HUES64 (cell line): ENCODE measurements at regions not wholly inside any gene's neighbourhood (a gene's known extent, or its start where the extent isn't known, plus 50 kb on each side); places are given as distances from the start of the nearest gene placed in this dataset.

Source experiments
- H3K27ac ChIP-seq: 2 replicates; pipeline ENCODE4 v1.7.0; 2013; ENCODE audit warnings: low read depth, low read length, inconsistent platforms
- H3K27me3 ChIP-seq: 2 replicates; pipeline ENCODE4 v1.6.1; 2013; ENCODE audit warnings: mild to moderate bottlenecking, low read length; ENCODE audit not compliant: insufficient read depth
- H3K36me3 ChIP-seq: 2 replicates; pipeline ENCODE4 v1.6.1; 2013; ENCODE audit warnings: mild to moderate bottlenecking, low read length; ENCODE audit not compliant: insufficient read depth
- H3K4me1 ChIP-seq: 2 replicates; pipeline ENCODE4 v1.6.1; 2013; ENCODE audit warnings: mild to moderate bottlenecking, low read length, moderate library complexity; ENCODE audit not compliant: insufficient read depth
- H3K4me3 ChIP-seq: 2 replicates; pipeline ENCODE4 v1.5.1; 2013; ENCODE audit warnings: mild to moderate bottlenecking, low read length, moderate library complexity
- H3K9ac ChIP-seq: 2 replicates; pipeline ENCODE4 v1.6.1; 2013; ENCODE audit warnings: mild to moderate bottlenecking, low read depth, low read length
- H3K9me3 ChIP-seq: 2 replicates; pipeline ENCODE4 v1.6.1; 2013; ENCODE audit warnings: low read depth, low read length; ENCODE audit not compliant: insufficient read depth
- WGBS: fragments of 150-250, 120-280 bp; methylation state at CpG from one replicate; pipeline ENCODE4 v1.1.7; 2013; ENCODE audit warnings: missing lambda C conversion rate; 5-methylcytosine and 5-hydroxymethylcytosine counted together

DNA sequence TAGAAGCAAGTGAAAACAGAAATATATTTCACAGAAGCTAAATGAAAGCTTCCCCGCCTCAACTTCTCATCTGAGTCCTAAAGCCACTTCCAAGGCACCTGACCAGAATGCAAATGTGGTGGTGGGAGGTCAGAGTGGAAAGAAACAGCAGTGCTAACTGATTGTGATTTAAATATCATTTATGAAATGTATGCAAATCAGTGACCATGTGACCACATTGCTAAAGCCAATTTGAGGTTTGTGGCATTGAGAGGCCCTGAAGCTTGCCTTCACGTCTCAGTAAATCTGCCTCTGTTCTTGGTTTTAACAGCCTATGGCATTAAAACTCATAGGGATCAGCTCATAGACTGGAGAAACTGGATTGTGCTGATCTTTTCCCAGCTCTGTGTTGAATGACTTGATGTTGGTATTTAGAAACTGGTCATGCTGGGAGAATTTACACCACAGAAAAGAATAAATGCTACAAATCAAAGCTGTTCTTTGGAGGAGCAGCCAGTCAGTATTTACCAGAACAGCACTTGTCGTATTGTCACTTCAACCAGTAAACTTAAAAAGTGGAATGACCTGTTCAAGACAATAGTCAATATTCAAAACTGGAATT is 481.4 kb upstream of the ALCAM start:
- H3K4me1 ChIP-seq, result peaks cover 8% of the 10 kb centered on the region; the same call in 1 of the 2 replicates
- H3K9me3 ChIP-seq, result no peaks in the 10 kb centered on the region
- H3K27me3 ChIP-seq, result no peaks in the 10 kb centered on the region
- H3K27ac ChIP-seq, result no peak overlapping the region
- WGBS, result 91% methylated on average over 3 of the region's 3 CpGs
- no peak overlapping the region for H3K9ac ChIP-seq
- no peaks in the 10 kb centered on the region for H3K36me3 ChIP-seq
- H3K4me3 ChIP-seq, result no peak overlapping the region

DNA sequence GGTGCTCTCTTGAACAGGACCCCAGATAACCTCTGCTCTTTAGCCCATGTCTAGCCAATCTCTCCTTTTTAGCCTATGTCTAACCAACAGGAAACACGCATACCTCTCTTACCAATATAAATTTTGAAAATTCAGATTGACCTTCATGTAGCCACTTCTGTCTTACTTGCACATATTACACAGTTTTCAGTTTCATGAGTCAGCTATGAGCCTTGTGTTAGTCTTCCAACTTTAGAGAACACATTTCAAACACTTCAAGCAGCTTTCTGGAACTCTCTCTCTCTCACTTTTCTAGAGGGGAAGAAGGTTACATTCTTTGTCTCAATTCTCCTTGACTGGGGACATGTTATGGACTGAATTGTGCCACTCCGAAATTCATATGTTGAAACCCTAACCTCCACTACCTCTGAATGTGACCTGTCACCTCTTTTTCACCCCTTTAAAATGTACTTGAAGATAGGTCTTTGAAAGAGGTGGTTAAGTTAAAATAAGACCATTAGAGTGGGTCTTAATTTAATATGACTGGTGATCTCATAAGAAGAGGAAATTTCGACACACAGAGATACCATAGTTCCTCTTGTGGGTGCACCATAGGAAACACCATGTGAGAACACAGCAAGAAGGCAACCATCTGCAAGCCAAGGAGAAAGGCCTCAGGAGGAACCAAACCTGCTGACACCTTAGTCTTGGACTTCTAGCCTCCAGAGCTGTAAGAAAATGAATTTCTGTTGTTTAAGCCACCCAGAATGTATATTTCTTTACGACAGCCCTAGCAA is 480.3 kb upstream of the ALCAM start:
- no peaks in the 10 kb centered on the region for H3K9me3 ChIP-seq
- 96% methylated on average over 3 of the region's 4 CpGs for WGBS
- H3K27ac ChIP-seq, result no peak overlapping the region

DNA sequence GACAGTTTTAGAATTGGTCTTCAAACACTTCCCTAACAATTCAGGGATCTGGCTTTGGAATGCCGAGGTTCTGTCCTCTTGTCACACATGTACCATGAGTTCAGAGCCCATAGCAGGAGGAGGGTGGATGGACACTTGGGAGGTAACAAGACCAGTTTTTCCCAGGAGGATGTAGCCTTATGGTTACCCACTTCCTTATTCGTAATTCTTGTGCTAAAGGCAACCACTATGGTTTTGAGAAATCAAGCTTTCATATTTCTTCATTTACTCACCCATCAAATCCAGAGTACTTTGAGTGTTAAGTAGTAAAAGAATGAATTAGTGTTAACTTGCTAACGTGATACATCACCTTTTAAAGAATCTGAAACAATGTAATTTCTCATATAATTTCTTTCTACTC is 479.6 kb upstream of the ALCAM start:
- no peak overlapping the region for H3K4me3 ChIP-seq
- no peaks in the 10 kb centered on the region for H3K36me3 ChIP-seq
- H3K27me3 ChIP-seq, result no peaks in the 10 kb centered on the region
- H3K9me3 ChIP-seq, result no peaks in the 10 kb centered on the region
- H3K9ac ChIP-seq, result no peak overlapping the region
- H3K27ac ChIP-seq, result no peak overlapping the region
- H3K4me1 ChIP-seq, result peaks cover 8% of the 10 kb centered on the region; the same call in 1 of the 2 replicates
- 100% methylated on average over 2 of the region's 3 CpGs for WGBS

More for the DNA sequence above, 480.3 kb upstream of the ALCAM start:
- H3K27me3 ChIP-seq, result no peaks in the 10 kb centered on the region
- no peak overlapping the region for H3K9ac ChIP-seq
- peaks cover 8% of the 10 kb centered on the region; the same call in 1 of the 2 replicates for H3K4me1 ChIP-seq
- H3K4me3 ChIP-seq, result no peak overlapping the region
- no peaks in the 10 kb centered on the region for H3K36me3 ChIP-seq

DNA sequence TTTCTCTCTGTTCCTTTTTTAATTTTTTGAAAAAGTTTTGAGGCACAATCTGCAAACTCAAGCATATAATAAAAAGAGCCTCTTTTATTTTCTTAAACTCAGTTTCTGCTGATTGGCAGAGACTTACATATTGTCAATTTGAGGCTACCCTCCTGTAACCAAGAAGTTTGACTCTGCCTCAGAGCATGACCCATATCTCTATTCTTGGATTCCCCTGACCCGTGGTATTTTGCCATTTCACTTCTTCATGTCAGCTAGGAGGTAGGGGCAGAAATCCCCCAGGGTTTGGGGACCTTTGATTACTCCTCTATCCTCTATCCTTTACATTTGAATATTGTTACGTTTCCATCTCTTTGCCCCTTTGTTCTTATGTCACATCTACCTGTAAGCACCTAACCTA is 479.1 kb upstream of the ALCAM start:
- Histone ChIP-seq H3K27me3 (no peaks in the 10 kb centered on the region), H3K27ac (no peak overlapping the region), H3K4me3 (no peak overlapping the region), H3K4me1 (peaks cover 13% of the 10 kb centered on the region; the same call in 1 of the 2 replicates), H3K9ac (no peak overlapping the region), H3K9me3 (no peaks in the 10 kb centered on the region), H3K36me3 (no peaks in the 10 kb centered on the region)
- WGBS, result 85% methylated on average over 2 of the region's 2 CpGs

DNA sequence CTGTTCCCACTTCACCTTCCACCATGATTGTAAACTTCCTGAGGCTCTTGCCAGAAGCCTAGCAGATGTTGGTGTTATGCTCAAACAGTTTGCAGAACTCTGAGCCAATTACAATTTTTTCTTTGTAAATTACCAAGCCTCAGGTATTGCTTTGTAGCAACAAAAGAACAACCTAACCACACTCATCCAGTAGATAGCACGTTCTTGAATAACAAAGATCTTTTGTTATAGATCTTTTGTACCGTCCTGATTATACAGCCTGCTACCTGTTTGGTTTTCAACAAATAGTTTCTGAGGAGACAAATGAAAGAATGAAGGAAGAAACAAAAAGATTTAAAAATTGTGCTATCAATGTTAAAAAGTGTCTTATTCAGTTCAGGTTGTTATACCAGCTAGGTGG is 474.7 kb upstream of the ALCAM start:
- no peaks in the 10 kb centered on the region for H3K27me3 ChIP-seq
- H3K36me3 ChIP-seq, result no peaks in the 10 kb centered on the region
- no peaks in the 10 kb centered on the region for H3K9me3 ChIP-seq
- H3K9ac ChIP-seq, result no peak overlapping the region
- H3K27ac ChIP-seq, result no peak overlapping the region; the same call in 1 of the 2 replicates
- H3K4me3 ChIP-seq, result no peak overlapping the region
- H3K4me1 ChIP-seq, result peaks cover 5% of the 10 kb centered on the region; the same call in 1 of the 2 replicates
- WGBS, result 74% methylated on average over 2 of the region's 2 CpGs

DNA sequence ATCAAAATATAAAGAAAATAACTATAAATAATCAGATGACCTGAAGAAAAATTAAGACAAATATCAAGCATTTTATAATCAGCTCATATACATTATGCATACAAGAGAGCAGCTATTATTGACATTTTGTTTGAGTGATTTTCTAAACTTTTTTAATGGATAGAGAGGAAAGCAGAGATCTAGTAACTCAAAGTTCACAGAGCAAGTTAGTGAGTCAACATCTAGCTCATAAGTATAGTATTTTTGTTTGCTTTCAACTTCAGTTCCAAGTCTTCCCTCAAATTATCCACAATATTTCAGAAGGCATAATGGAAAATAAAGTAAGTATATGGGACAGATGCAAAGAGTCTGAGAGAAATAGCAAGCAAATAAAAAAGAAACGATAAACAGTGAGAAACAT is 470.1 kb upstream of the ALCAM start:
- Histone ChIP-seq H3K4me3 (no peak overlapping the region), H3K27me3 (no peaks in the 10 kb centered on the region), H3K4me1 (peaks cover 5% of the 10 kb centered on the region; the same call in 1 of the 2 replicates), H3K9me3 (peaks cover 3% of the 10 kb centered on the region; the same call in 1 of the 2 replicates), H3K27ac (no peak overlapping the region), H3K36me3 (no peaks in the 10 kb centered on the region), H3K9ac (no peak overlapping the region)
- 100% methylated on average over 1 of the region's 1 CpG for WGBS

DNA sequence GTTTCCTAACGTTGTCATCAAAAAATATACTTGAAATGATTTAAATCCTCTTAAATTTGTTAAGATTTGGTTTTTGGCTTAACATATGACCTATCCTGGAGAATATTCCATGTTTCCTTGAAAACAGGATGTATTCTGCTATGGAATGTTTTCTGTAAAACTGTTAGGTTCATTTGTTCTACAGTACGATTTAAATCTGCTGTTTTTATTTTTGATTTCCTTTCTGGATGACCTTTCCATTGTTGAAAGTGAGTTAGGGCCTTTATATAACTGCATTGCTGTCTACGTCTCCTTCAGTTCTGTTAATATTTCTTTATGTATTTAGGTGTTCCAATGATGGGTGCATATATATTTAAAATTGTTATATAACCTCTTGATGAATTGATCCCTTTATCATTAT is 465.3 kb upstream of the ALCAM start:
- peaks cover 14% of the 10 kb centered on the region for H3K9me3 ChIP-seq
- no peak overlapping the region for H3K4me3 ChIP-seq
- H3K4me1 ChIP-seq, result no peaks in the 10 kb centered on the region
- WGBS, result 96% methylated on average over 2 of the region's 3 CpGs
- H3K9ac ChIP-seq, result no peak overlapping the region
- no peak overlapping the region for H3K27ac ChIP-seq
- no peaks in the 10 kb centered on the region for H3K27me3 ChIP-seq
- H3K36me3 ChIP-seq, result no peaks in the 10 kb centered on the region

DNA sequence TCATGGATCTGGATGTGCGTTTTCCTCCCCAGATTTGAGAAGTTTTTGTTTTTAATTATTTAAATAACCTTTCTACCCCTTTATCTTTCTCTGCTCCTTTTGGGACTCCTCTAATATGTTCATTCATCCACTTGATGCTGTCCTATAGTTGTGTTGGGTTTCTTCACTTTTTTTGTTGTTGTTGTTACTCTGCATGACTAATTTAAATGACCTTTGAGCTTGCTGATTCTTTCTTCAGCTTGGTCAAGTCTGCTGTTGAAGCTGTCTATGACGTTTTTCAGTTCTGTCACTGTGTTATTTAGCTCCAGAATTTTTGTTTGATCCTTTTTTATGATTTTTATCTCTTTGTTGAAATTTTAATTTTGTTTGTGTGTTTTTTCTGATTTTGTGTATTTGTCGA is 463.6 kb upstream of the ALCAM start:
- peaks cover 14% of the 10 kb centered on the region for H3K9me3 ChIP-seq
- WGBS, result 74% methylated on average over 1 of the region's 3 CpGs

DNA sequence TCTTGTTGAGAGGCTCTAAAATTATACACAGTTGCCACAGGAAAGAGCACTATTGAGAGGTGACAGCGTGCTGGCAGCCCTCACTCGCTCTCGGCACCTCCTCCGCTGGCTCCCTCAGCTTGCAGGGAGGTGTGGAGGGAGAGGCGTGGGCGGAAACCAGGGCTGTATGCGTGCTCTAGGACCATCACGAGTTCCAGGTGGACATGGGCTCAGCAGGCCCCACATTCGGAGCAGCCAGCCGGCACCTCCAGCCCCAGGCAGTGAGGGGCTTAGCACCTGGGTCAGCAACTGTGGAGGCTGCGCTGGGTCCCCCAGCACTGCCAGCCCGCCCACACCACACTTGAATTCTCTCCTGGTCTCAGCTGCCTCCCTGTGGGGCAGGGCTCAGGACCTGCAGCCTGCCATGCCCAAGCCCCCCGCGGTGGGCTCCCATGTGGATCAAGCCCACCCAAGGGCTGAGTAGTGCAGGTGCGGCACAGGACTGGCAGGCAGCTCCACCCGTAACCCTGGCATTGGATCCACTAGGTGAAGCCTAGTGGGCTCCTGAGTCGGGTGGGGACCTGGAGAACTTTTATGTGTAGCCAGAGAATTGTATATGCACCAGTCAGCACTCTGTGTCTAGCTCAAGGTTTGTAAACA is 460.6 kb upstream of the ALCAM start:
- 94% methylated on average over 17 of the region's 17 CpGs for WGBS
- no peaks in the 10 kb centered on the region for H3K27me3 ChIP-seq
- H3K9me3 ChIP-seq, result peaks cover 11% of the 10 kb centered on the region

More for the DNA sequence above, 463.6 kb upstream of the ALCAM start:
- Histone ChIP-seq H3K27me3 (no peaks in the 10 kb centered on the region), H3K36me3 (no peaks in the 10 kb centered on the region), H3K4me3 (no peak overlapping the region), H3K4me1 (no peaks in the 10 kb centered on the region), H3K9ac (no peak overlapping the region), H3K27ac (no peak overlapping the region)

DNA sequence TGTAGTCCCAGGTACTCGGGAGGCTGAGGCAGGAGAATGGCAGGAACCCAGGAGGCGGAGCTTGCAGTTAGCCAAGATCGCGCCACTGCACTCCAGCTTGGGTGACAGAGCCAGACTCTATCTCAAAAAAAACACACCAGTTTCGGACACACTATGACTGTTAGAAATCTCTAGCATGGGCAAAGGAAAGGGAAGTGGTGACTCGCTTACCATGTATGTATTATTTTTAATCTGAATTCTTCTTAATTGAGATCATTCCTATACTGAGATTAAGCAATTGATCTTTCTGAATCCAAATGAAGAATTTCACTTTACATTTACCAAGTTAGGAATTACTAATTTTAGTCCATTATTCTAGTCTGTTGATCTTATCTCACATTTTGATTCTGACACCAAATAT is 459.2 kb upstream of the ALCAM start:
- Histone ChIP-seq H3K4me1 (peaks cover 11% of the 10 kb centered on the region), H3K9ac (no peak overlapping the region), H3K27me3 (no peaks in the 10 kb centered on the region), H3K36me3 (no peaks in the 10 kb centered on the region), H3K9me3 (peaks cover 11% of the 10 kb centered on the region), H3K27ac (no peak overlapping the region), H3K4me3 (no peak overlapping the region)
- 99% methylated on average over 5 of the region's 6 CpGs for WGBS

More for the DNA sequence above, 460.6 kb upstream of the ALCAM start:
- Histone ChIP-seq H3K4me3 (no peak overlapping the region), H3K9ac (no peak overlapping the region), H3K36me3 (no peaks in the 10 kb centered on the region), H3K27ac (no peak overlapping the region), H3K4me1 (peaks cover 11% of the 10 kb centered on the region)

DNA sequence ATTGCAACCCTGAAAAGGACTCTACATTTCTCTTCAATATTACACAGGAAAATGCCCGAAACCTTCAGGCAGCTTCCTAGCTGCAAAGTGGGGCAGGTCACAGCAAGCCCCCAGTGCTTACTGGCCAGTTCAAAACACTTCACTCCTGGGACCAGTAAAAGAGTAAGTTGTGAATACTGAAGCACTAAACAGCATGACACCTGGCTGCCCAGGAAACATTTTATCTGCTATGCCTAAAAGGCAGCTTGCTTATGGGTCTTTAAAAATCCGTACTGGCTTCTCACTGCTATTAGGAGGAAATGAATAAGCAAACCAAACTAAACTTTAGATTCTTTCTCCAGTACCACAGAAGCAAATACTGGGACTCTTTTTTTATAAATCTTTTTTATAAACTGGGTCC is 457.9 kb upstream of the ALCAM start:
- no peak overlapping the region for H3K9ac ChIP-seq
- peaks cover 15% of the 10 kb centered on the region for H3K4me1 ChIP-seq
- H3K27me3 ChIP-seq, result no peaks in the 10 kb centered on the region
- H3K4me3 ChIP-seq, result no peak overlapping the region
- H3K9me3 ChIP-seq, result peaks cover 4% of the 10 kb centered on the region; the same call in 1 of the 2 replicates
- WGBS, result 86% methylated on average over 2 of the region's 2 CpGs
- H3K36me3 ChIP-seq, result no peaks in the 10 kb centered on the region
- H3K27ac ChIP-seq, result peak overlapping the region; percentile 65
